VCaP (cell line): ENCODE measurements at regions not wholly inside any gene's neighbourhood (a gene's known extent, or its start where the extent isn't known, plus 50 kb on each side); places are given as distances from the start of the nearest gene placed in this dataset.

Source experiments
- H3K27ac ChIP-seq: fragments of 450-650 bp; 2 replicates; pipeline ENCODE4 v1.5.1; 2017
- TF ChIP-seq, protein P1 (sequence below): fragments of 450-650 bp; conservative IDR thresholded peaks from 2 replicates; pipeline ENCODE4 v1.5.1; 2017; ENCODE audit warnings: mild to moderate bottlenecking, moderate library complexity

DNA sequence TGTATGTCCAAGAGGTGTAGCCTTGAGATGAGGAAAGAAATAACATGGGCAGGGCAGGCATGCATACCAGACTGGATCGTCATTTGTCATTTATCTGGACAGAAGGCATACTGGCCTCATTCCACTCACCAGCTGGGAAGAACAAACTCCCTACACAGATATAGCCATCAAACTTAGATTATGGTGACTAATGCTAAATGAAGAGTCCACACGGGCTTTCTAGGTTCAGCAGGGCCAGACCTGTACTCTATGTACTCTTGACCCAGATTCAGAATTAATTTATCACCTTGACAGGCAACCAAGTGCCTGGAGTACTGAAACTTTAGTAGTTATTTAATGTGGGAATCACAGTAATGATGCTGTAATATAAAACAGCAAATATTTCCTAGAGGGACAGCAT, 164.3 kb upstream of the IL12A start:
- TF ChIP-seq, protein P1, sequence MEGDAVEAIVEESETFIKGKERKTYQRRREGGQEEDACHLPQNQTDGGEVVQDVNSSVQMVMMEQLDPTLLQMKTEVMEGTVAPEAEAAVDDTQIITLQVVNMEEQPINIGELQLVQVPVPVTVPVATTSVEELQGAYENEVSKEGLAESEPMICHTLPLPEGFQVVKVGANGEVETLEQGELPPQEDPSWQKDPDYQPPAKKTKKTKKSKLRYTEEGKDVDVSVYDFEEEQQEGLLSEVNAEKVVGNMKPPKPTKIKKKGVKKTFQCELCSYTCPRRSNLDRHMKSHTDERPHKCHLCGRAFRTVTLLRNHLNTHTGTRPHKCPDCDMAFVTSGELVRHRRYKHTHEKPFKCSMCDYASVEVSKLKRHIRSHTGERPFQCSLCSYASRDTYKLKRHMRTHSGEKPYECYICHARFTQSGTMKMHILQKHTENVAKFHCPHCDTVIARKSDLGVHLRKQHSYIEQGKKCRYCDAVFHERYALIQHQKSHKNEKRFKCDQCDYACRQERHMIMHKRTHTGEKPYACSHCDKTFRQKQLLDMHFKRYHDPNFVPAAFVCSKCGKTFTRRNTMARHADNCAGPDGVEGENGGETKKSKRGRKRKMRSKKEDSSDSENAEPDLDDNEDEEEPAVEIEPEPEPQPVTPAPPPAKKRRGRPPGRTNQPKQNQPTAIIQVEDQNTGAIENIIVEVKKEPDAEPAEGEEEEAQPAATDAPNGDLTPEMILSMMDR, result no peak
- no peak overlapping the region for H3K27ac ChIP-seq

DNA sequence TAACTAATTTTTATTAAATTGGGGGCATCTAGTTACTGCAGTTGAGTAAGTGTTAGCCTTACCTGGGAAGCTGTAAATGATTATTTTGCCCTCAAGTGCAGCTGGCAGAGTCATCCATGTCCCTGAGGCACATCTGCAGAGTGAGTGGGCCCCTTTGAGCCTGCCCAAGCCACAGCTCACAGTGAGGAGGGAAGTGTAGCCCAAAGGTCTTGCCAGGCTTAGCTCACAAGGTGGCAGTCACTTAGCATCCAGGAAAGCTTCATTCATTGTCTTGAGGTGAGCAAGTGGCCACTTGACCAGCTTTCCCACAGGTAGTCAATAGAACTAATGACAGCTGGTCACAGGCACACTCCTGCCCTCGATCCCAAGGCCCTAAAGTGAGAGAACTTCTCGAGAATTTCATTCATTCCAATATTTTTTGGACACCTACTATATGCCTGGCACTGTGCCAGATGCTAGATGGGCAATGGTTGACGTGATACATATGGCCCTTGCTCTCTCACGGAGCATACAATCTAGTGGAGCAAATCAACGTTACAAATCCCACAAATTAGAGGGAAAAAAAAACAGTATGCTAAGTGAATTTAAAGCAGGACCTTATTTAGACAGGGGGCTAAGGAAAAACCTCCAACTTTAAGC, 163.3 kb upstream of the IL12A start:
- no peak overlapping the region for H3K27ac ChIP-seq

GRCh38 chr3:159828542-159828943, 160.1 kb upstream of the IL12A start:
- TF ChIP-seq, protein P1, result peak; percentile 74
- peak overlapping the region; percentile 25; the same call in 1 of the 2 replicates for H3K27ac ChIP-seq

More for the DNA sequence above, 163.3 kb upstream of the IL12A start:
- TF ChIP-seq, protein P1, result no peak

DNA sequence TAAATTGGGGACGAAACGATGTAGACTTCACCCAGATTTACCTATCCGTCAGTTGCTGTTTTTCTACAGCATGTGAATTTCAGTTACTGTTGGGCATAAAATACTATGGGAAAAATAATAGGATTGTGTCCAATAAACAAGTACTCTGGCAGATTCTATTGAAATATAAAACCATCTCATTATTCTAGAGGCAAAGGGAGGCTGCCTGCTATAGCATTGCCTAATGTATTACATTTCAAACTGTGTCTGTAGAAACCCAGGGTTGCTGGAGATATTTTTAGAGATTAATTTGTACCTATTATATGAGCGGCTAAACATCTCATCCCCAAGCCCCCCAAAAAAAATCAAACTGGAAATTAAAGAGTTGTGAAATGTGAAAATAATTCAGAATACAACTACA, 159.6 kb upstream of the IL12A start:
- peak overlapping the region; percentile 25; the same call in 1 of the 2 replicates for H3K27ac ChIP-seq
- TF ChIP-seq, protein P1, result no peak

DNA sequence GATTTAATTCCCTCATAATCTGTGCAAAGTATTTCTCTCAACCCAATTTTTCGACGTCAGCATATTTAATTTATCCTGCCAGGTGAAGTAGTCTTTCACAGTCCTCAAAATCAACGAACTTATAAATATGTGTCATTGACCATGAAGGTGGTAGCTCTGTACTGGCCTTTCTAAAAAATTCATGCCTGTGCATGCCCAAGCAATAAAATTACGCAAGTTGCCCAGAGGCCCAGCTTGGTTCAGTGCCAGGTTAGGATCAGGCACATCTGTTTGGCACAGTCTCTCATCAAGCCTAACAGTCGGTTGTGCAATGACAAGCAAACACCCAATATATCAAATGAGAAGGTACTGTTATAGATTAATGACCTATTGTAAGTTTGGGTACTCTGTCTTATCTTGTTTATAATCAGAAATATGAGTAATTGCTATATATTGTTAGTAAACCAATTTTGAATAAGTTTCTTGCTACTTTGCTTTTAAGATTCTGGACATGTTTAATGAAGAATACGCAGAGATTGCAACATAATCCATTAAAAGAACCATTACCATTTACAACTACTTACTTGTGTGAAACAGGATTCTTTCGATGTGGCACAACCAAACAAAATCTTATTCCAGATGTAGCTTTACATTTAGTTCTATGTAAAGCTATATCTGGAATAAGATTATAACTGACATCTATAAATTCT, 159.0 kb upstream of the IL12A start:
- TF ChIP-seq, protein P1, result no peak
- peak overlapping the region; percentile 25 for H3K27ac ChIP-seq

DNA sequence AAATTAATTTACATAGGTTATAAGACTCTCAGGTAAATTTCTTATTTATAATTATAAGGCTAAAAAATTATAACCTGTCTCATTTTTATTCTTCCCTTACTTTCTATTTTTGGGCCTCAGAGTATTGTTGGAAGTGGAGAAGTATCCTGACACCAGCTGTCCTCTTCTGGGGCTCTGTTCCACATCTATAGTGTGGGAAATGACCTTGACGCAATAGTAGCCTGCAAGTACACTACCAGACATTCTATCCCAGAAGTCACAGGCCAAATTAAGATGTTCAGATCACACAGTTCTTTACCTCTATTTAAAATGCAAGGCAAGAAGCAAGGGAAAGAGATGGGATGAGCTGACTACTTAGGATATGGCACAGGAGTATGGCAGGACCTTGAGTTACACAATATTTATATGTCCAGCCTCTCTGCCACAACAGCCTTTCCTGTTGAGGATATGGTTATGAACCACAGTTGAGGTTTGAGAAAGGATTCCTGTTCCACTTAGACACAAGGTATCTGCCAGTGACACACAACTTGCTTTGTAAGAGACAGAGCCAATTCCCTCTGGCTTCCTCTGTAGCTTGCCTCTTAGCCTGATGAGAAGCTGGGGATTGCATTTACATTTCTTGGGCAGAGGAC, 158.0 kb upstream of the IL12A start:
- H3K27ac ChIP-seq, result no peak overlapping the region
- TF ChIP-seq, protein P1, result no peak

GRCh38 chr3:159831466-159831865, 157.2 kb upstream of the IL12A start:
- H3K27ac ChIP-seq, result no peak overlapping the region
- TF ChIP-seq, protein P1, result no peak
